HEK293 (cell line): ENCODE measurements at regions not wholly inside any gene's neighbourhood (a gene's known extent, or its start where the extent isn't known, plus 50 kb on each side); places are given as distances from the start of the nearest gene placed in this dataset.

Experiments
- PRDM10 ChIP-seq: fragments of 450-650 bp; formaldehyde crosslinking; IDR thresholded peaks from 2 replicates; pipeline ENCODE4 v1.5.1; 2016; ENCODE audit warnings: missing biosample characterization, missing genetic modification characterization
- ZFP3 ChIP-seq: fragments of 450-650 bp; formaldehyde crosslinking; IDR thresholded peaks from 2 replicates; pipeline ENCODE4 v1.5.1; 2016; ENCODE audit warnings: low read depth, missing biosample characterization, missing genetic modification characterization
- ZNF138 ChIP-seq: fragments of 450-650 bp; formaldehyde crosslinking; IDR thresholded peaks from 2 replicates; pipeline ENCODE4 v1.5.1; 2016; ENCODE audit warnings: missing biosample characterization, missing genetic modification characterization, borderline replicate concordance
- ZNF140 ChIP-seq: fragments of 450-650 bp; formaldehyde crosslinking; IDR thresholded peaks from 2 replicates; pipeline ENCODE4 v1.5.1; 2016; ENCODE audit warnings: missing biosample characterization, missing genetic modification characterization
- ZNF274 ChIP-seq, 2 experiments: fragments of 200-500 bp in 1 of 2; fragments of 450-650 bp in 1 of 2; sonication (Bioruptor generic) in 1 of 2; formaldehyde crosslinking in 1 of 2; IDR thresholded peaks; 2 replicates each; pipeline versions ENCODE4 v1.5.1 to v1.6.1; 2014 to 2016; ENCODE audit warnings: borderline replicate concordance in 1 of 2, inconsistent platforms in 1 of 2, low read length in 1 of 2, missing biosample characterization in 1 of 2, missing genetic modification characterization in 1 of 2
- ZNF280D ChIP-seq: fragments of 450-650 bp; formaldehyde crosslinking; IDR thresholded peaks from 2 replicates; pipeline ENCODE4 v1.5.1; 2016; ENCODE audit warnings: missing biosample characterization, missing genetic modification characterization
- ZNF391 ChIP-seq: fragments of 450-650 bp; formaldehyde crosslinking; IDR thresholded peaks from 2 replicates; pipeline ENCODE4 v1.5.1; 2016; ENCODE audit warnings: low read depth, missing biosample characterization, missing genetic modification characterization, borderline replicate concordance
- ZNF571 ChIP-seq: fragments of 450-650 bp; formaldehyde crosslinking; IDR thresholded peaks from 2 replicates; pipeline ENCODE4 v1.5.0; 2017; ENCODE audit warnings: missing biosample characterization, missing genetic modification characterization
- ZNF600 ChIP-seq: fragments of 450-650 bp; formaldehyde crosslinking; IDR thresholded peaks from 2 replicates; pipeline ENCODE4 v1.5.1; 2016; ENCODE audit warnings: missing biosample characterization, missing genetic modification characterization
- ZNF776 ChIP-seq: fragments of 450-650 bp; formaldehyde crosslinking; IDR thresholded peaks from 2 replicates; pipeline ENCODE4 v1.5.0; 2017; ENCODE audit warnings: missing biosample characterization, missing genetic modification characterization, borderline replicate concordance
- ZNF830 ChIP-seq: fragments of 450-650 bp; IDR thresholded peaks from 2 replicates; pipeline ENCODE4 v1.5.0; 2018; ENCODE audit warnings: missing biosample characterization, missing genetic modification characterization, low read depth, mild to moderate bottlenecking, moderate library complexity
- TF ChIP-seq, protein P1 (sequence below): fragments of 450-650 bp; formaldehyde crosslinking; IDR thresholded peaks from 2 replicates; pipeline ENCODE4 v1.5.1; 2016; ENCODE audit warnings: missing biosample characterization, missing genetic modification characterization

DNA sequence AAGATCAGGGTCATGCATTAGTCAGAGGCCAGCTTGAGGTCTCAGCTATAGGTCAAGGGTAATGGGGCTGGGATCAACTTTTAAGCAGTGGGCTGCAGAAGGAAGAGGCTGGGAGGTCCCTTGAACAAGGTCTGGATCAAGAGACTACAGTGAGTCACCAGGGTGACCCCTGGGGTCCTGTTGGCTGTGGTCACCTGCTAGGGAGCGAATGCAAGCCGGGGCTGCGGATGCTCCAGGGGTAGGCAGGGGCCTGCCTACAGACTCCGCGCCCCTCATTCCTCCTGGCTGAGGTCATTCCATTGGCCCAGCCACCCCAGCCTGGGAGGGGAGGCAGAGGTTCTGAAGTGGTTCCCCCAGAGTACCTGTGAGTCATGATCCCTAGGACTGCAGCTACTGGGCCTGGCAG lies 110.4 kb downstream of the CYP26B1 start:
- TF ChIP-seq ZNF830 (tag by site-specific recombination) (no peak), ZNF140 (no peak), ZNF571 (no peak), ZNF274 (IDR thresholded peaks at IDR 0.05; ENCODE audit: low read length) (no peak), ZNF274 (tag by site-specific recombination; IDR thresholded peaks at IDR 0.05; ENCODE audit: borderline replicate concordance) (no peak), ZNF280D (no peak), PRDM10 (no peak), ZNF600 (tag by site-specific recombination) (no peak), ZNF138 (tag by site-specific recombination) (no peak), ZFP3 (tag by site-specific recombination) (no peak), ZNF776 (tag by site-specific recombination) (no peak), ZNF391 (tag by site-specific recombination) (no peak)
- TF ChIP-seq, protein P1, sequence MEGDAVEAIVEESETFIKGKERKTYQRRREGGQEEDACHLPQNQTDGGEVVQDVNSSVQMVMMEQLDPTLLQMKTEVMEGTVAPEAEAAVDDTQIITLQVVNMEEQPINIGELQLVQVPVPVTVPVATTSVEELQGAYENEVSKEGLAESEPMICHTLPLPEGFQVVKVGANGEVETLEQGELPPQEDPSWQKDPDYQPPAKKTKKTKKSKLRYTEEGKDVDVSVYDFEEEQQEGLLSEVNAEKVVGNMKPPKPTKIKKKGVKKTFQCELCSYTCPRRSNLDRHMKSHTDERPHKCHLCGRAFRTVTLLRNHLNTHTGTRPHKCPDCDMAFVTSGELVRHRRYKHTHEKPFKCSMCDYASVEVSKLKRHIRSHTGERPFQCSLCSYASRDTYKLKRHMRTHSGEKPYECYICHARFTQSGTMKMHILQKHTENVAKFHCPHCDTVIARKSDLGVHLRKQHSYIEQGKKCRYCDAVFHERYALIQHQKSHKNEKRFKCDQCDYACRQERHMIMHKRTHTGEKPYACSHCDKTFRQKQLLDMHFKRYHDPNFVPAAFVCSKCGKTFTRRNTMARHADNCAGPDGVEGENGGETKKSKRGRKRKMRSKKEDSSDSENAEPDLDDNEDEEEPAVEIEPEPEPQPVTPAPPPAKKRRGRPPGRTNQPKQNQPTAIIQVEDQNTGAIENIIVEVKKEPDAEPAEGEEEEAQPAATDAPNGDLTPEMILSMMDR (tag by site-specific recombination): no peak
